Spleen (tissue), 11 donors: ENCODE measurements at regions not wholly inside any gene's neighbourhood (a gene's known extent, or its start where the extent isn't known, plus 50 kb on each side); places are given as distances from the start of the nearest gene placed in this dataset.
A peak's percentile ranks its signal among the peaks of the same experiment; 100 is the strongest.

Experiments used
- DNase-seq: peaks from one replicate; pipeline ENCODE4 v3.0.0-alpha.2; 2020
- H3K27ac ChIP-seq, 8 donors: fragments of 200-600 bp; sonication (generic) in 7 of 8; 1 replicate in 4 of 8; 2 replicates in 4 of 8; pipeline versions ENCODE4 v1.5.0 to v1.8.0; 2016 to 2021; ENCODE audit warnings: inconsistent platforms in 4 of 8, mild to moderate bottlenecking in 4 of 8, moderate library complexity in 1 of 8
- H3K27me3 ChIP-seq, 7 donors: fragments of 200-600 bp; sonication (generic) in 6 of 7; replicated peaks in 1 of 7; 1 replicate in 4 of 7; 2 replicates in 3 of 7; pipeline versions ENCODE4 v1.5.0 to v1.8.0; 2016 to 2021; ENCODE audit warnings: inconsistent platforms in 3 of 7, mild to moderate bottlenecking in 1 of 7
- H3K36me3 ChIP-seq, 6 donors: fragments of 200-600 bp; sonication (generic) in 5 of 6; 1 replicate in 4 of 6; 2 replicates in 2 of 6; pipeline versions ENCODE4 v1.5.0 to v1.8.0; 2016 to 2021; ENCODE audit warnings: inconsistent platforms in 2 of 6
- H3K4me1 ChIP-seq, 6 donors: fragments of 200-600 bp; sonication (generic) in 5 of 6; 1 replicate in 3 of 6; 2 replicates in 3 of 6; pipeline versions ENCODE4 v1.5.0 to v1.8.0; 2016 to 2021; ENCODE audit warnings: inconsistent platforms in 3 of 6
- H3K4me3 ChIP-seq, 8 donors: fragments of 200-600 bp; sonication (generic) in 7 of 8; 1 replicate in 4 of 8; 2 replicates in 4 of 8; pipeline versions ENCODE4 v1.5.0 to v1.8.0; 2016 to 2021; ENCODE audit warnings: inconsistent platforms in 4 of 8, mild to moderate bottlenecking in 4 of 8, moderate library complexity in 2 of 8
- H3K9me3 ChIP-seq, 8 donors: fragments of 200-600 bp; sonication (generic) in 7 of 8; 1 replicate in 4 of 8; 2 replicates in 4 of 8; pipeline versions ENCODE4 v1.5.0 to v1.8.0; 2016 to 2021; ENCODE audit warnings: inconsistent platforms in 4 of 8
- CTCF ChIP-seq, 11 experiments: fragments of 200-600 bp in 7 of 11; fragments of 450-650 bp in 4 of 11; sonication (generic) in 4 of 11; IDR thresholded peaks in 8 of 11; conservative IDR thresholded peaks in 3 of 11; 1 replicate in 7 of 11; 2 replicates in 4 of 11; pipeline versions ENCODE4 v1.4.0 to v1.8.0; 2016 to 2021; ENCODE audit warnings: antibody characterized with exemption in 11 of 11, inconsistent platforms in 4 of 11, mild to moderate bottlenecking in 1 of 11
- POLR2A ChIP-seq, 3 donors: fragments of 450-650 bp; IDR thresholded peaks; one replicate each; pipeline ENCODE4 v1.5.1; 2017; ENCODE audit warnings: antibody characterized with exemption in 3 of 3, mild to moderate bottlenecking in 1 of 3
- POLR2AphosphoS5 ChIP-seq, 3 donors: sonication (generic); formaldehyde crosslinking; IDR thresholded peaks; one replicate each; pipeline ENCODE4 v1.5.1; 2017; ENCODE audit warnings: antibody characterized with exemption in 3 of 3
- WGBS, 5 donors: extraction: QIAGEN DNeasy Blood & Tissue Kit in 3 of 5; methylation state at CpG; one replicate each; pipeline versions ENCODE4 v1.1.5 to v1.1.7; 2013 to 2018; 5-methylcytosine and 5-hydroxymethylcytosine counted together
- intact Hi-C: fragments of 100-400 bp; cut with DNase I; formaldehyde crosslinking; loops from one replicate; pipeline ENCODE4 v1.15.0; 2023; ENCODE audit warnings: low total_unique reads
- donor health status: healthy with polysubstance abuse.
- donor health status: DM: no; HTN: no; CAD: no; lungs with moderate emphysema.
- donor health status: DM: no; HTN: no; CAD: no.
- donor health status: Bipolar disorder and iron deficiency.
- donor health status: healthy.
- donor health status: DM: no; HTN: no; CAD: no.
- donor health status: DM: yes; HTN: yes; CAD: no.

- intact Hi-C loops = no loop called here
- WGBS, 5 donors = 85 to 90% (median 87%) methylated on average over 6 of the region's 6 CpGs
- DNase-seq = no peak
- no peak overlapping the region for H3K4me3 ChIP-seq
- peaks cover 0 to 6% (median 0%) of the 10 kb centered on the region in 8 donors for H3K9me3 ChIP-seq
- no peaks in the 10 kb centered on the region for H3K27me3 ChIP-seq
- TF ChIP-seq CTCF (IDR thresholded peaks at IDR 0.05 in 8 of 11, conservative IDR thresholded peaks at IDR 0.05 in 3 of 11) = no peak
- TF ChIP-seq POLR2A (IDR thresholded peaks at IDR 0.05) = no peak
- no peak overlapping the region for H3K27ac ChIP-seq
- H3K4me1 ChIP-seq = no peaks in the 10 kb centered on the region
- no peaks in the 10 kb centered on the region for H3K36me3 ChIP-seq
These were observed 150.7 kb upstream of the SEMA6D start for GRCh38 chr15:47566610-47567009.

- Histone ChIP-seq H3K4me3 (no peak overlapping the region), H3K36me3 (no peaks in the 10 kb centered on the region), H3K27ac (no peak overlapping the region), H3K4me1 (no peaks in the 10 kb centered on the region), H3K9me3 (no peaks in the 10 kb centered on the region), H3K27me3 (no peaks in the 10 kb centered on the region)
- intact Hi-C loops = no loop called here
- WGBS, 5 donors = 84 to 99% (median 85%) methylated on average over 2 of the region's 2 CpGs
- no peak for DNase-seq
- TF ChIP-seq POLR2AphosphoS5 (IDR thresholded peaks at IDR 0.05) (no peak), POLR2A (IDR thresholded peaks at IDR 0.05) (no peak), CTCF (IDR thresholded peaks at IDR 0.05 in 8 of 11, conservative IDR thresholded peaks at IDR 0.05 in 3 of 11) (no peak)
These were observed 149.3 kb upstream of the SEMA6D start for GRCh38 chr15:47568030-47568429.

- Histone ChIP-seq H3K27ac (peak overlapping the region in 1 of 8 donors; percentile 50), H3K4me1 (no peaks in the 10 kb centered on the region), H3K27me3 (no peaks in the 10 kb centered on the region), H3K9me3 (no peaks in the 10 kb centered on the region), H3K36me3 (no peaks in the 10 kb centered on the region), H3K4me3 (no peak overlapping the region)
- no peak for DNase-seq
- 86 to 92% (median 90%) methylated on average over 4 of the region's 4 CpGs for WGBS, 5 donors
- no peak for TF ChIP-seq CTCF (IDR thresholded peaks at IDR 0.05 in 8 of 11, conservative IDR thresholded peaks at IDR 0.05 in 3 of 11)
- intact Hi-C loops = no loop called here
These were observed 147.3 kb upstream of the SEMA6D start for GRCh38 chr15:47570044-47570443.

GRCh38 chr15:47570451-47570850 lies 146.9 kb upstream of the SEMA6D start:
- no peaks in the 10 kb centered on the region for H3K9me3 ChIP-seq
- DNase-seq = no peak
- no peaks in the 10 kb centered on the region for H3K4me1 ChIP-seq
- no peak overlapping the region for H3K4me3 ChIP-seq
- TF ChIP-seq POLR2A (IDR thresholded peaks at IDR 0.05) = no peak
- H3K27ac ChIP-seq = peak overlapping the region in 2 of 8 donors; percentile 7 to 50
- intact Hi-C loops = no loop called here
- WGBS, 5 donors = 67 to 72% (median 69%) methylated on average over 4 of the region's 4 CpGs
- H3K27me3 ChIP-seq = no peaks in the 10 kb centered on the region
- no peaks in the 10 kb centered on the region for H3K36me3 ChIP-seq
